ENCODE measurements at regions not wholly inside any gene's neighbourhood (a gene's known extent, or its start where the extent isn't known, plus 50 kb on each side); places are given as distances from the start of the nearest gene placed in this dataset.

DNA sequence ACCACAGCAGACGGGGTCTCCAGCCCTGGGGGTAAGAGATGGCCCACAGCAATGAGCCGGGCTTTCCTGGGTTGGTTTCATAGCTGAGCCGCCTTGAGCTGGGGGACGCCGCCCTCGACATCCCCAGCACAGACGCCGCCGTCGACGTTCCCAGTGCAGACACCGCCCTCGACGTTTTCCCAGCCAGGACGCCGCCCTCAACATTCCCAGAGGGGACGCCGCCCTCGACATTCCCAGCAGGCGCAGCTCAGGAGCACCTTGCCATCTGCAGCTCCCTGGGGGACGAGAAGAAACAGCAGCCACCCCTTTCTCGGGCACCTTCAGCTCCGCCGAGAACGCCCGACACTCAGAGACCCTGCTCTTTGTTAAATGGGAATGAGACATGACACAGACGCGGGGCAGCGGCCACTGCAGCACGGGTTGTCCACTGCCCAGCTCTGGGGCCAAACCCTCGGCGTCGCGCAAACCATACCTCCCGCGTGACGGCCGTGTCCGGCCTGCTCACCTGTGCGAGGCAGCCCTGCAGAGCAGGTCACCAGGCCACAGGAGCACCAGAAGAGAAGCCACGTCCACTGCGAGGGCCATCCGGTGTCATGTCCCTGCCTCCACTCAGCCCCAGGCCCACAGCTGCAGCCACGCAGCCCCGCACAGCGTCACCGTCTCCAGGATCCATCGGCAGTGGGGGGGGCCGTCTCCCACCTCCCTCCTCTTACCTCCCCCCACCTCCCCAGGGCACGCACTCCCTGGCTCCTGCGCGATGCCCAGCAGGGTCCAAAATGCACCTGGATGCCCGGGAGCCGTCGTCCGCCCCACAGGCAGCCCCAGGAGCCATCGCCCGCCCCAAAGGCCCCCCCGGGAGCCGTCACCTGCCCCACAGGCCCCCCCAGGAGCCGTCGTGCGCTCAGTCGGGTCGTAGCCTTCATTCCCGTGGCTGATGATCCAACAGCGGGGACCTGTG, 77.4 kb upstream of the GALNT9 start:
- DNase-seq: no peak

GRCh38 chr12:132405742-132406251, 76.4 kb upstream of the GALNT9 start:
- DNase-seq: no peak

DNA sequence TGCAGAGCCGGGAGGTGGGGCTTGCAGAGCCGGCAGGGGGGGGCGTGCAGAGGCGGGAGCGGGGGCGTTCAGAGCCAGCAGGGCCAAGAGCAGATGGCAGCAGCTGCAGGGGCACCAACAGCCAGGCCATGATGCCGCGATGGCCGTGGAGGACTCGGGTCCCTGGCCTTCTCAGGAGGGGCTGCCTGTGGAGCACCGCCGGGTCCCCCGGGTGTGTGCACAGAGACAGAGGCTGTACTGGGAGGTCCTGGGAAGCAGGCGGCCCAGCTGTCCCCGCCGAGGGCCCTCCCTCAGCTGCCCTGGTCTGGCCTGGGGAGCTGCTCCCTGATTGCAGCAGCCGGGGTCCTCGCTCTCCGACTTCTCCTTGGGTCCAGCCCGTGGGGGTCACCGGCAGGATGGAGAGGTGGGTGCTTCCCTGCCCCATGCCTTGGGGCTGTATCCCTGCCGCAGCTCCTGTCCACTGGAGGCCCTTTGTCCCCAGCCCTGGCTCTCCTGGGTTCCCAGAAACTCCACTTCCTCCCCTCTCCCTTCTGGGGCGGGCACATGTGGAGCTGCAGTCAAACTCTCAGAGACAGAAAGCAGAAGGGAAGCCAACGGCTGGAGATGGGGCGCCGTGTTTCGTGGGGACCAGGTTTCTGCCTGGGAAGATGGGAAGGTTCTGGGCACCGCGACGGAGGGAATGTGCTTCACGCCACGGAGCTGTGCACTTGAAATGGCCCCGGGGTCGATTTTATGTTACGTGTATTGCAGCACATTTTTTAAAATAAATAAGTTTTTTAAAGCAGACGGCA, 75.8 kb upstream of the GALNT9 start:
- no peak for DNase-seq

- DNase-seq: no peak
Observed at GRCh38 chr12:132404435-132404855, 75.1 kb upstream of the GALNT9 start.

- no peak for DNase-seq
Observed at GRCh38 chr12:132403636-132404434, 74.4 kb upstream of the GALNT9 start.

DNA sequence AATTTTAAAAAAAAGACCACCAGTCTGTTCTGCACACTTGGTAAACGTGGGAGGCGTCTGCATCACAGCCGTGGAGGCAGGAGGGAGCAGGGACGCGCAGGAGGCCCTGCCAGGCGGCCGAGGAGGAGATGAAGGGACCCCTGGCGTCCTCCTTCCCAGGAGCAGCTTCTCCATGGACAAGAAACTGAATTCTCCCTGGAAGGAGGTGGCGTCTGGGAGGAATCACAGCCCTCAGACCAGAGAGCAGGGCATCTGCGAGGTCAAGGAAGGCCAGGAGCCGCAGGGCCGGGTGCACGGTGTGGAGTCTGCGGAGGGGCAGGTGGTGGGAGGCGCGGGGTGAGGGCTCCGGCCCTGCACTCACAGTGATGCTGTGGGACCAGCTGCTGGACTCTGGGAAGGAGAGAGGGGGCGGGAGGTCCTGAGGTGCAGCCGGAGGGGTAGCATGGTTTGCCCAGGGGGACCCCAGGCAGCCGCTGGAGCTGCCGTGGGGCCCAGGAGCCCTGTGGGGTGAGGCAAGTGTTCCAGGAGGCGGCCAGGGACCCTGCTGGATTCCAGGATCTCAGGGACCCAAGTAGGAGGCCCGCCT, 73.5 kb upstream of the GALNT9 start:
- no peak for DNase-seq

DNA sequence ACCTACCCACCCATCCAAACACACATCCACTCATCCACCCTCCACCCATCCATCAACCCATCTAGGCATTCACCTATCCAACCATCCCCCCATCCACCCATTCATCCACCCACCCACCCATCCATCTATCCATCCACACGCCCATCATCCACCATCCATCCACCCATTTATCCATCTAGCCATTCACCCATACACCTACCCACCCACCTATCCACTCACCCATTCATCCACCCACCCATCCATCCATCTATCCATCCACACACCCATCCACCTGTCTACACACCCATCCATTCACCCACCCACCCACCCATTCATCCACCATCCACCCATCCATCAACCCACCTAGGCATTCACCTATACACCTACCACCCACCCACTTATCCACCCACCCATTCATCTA, 72.6 kb upstream of the GALNT9 start:
- no peak for DNase-seq

DNA sequence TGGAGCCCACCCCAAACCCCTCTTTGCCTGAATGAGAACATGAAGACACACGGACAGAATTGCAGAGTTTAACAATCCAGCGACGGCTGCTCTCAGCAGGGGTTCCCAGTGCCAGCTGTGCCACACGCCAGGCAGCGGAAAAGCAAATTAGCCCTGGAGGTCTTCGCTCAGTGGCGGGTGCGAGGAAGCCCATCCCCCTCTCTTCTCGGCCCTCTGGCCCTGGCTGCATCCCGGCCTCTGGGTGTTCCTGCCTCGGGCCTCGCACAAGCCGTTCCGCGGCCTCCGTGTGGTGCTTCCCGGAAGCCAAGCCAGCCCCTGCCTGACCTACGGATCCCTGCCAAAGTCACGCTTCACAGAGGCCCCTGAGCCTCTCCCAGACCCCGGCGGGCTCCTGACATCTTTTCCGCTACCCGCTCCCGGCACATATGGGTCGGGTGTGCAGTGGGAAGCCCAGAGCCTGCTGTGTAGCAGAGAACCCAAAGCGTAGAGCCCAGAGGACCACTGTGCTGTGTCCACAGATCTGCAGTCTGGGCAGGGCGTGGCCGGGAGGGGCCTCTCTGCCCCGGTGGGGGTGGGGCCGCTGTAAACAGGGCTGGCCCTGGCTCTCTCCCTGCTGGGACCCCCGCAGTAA, 70.7 kb upstream of the GALNT9 start:
- peak; percentile 12 for DNase-seq

DNA sequence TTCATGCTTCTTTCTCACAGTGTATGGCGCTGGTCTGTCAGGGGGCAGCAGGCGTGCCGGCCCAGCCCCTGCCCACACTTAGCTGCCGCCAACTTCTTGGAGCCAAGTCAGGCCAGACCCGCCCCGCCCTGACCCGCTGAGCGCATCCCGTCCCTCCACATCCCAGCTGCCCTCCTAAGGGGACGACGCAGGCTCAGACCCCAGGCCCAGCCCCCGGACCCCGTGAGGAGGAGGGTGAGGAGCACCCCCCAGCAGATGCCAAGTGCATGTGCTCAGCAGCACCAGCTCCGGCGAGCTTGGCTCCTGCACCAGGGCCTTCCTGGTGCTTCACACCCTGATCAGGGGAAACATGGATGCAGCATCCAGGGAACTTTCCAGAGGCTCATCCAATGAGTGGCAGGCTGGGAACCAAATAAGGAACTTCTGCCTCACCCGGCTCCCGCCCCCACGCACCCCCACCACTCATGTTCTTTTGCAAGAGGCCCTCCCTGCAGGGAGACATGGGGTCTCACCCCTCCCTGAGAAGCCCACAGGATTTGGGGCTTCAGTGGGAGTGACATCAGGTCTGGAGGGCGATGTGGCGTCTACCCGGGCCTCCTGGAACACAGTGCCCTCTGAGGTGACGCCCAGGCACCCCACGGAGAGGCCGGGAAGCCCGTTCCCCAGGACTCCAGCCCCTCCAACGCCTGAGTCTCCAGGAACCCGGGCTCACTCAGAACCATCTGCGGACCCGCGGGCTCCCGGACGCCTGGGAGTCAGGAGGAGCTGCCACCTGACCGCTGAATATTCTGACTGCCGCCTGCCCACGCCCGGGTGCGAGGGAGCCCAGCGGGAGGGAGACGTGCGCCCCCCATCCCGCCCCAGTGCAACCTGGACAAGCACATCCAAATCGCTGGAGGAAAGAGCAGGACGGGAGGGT, 70.0 kb upstream of the GALNT9 start:
- DNase-seq: no peak

GRCh38 chr12:132398386-132398991, 69.1 kb upstream of the GALNT9 start:
- DNase-seq: no peak

DNA sequence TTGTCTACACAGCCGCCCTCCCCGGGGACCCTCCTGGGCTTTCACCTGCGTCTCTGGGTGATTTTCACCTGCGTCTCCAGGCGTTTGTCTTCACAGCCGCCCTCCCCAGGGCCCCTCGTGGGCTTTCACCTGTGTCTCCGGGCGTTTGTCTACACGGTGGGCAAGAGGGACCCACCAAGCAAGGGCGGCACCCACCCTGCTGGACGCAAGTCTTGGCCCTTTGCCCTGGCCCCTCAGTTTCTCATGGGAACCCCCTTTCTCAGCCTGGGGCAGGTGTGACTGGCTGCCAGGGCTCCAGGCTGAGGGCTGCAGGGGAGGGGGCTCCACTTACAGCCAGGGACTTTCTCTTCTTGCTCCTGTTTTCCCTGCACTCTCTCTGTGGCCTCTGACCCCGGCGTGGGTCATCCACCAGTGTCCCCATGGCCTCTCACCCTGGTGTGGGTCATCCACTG, 68.6 kb upstream of the GALNT9 start:
- DNase-seq: no peak

DNA sequence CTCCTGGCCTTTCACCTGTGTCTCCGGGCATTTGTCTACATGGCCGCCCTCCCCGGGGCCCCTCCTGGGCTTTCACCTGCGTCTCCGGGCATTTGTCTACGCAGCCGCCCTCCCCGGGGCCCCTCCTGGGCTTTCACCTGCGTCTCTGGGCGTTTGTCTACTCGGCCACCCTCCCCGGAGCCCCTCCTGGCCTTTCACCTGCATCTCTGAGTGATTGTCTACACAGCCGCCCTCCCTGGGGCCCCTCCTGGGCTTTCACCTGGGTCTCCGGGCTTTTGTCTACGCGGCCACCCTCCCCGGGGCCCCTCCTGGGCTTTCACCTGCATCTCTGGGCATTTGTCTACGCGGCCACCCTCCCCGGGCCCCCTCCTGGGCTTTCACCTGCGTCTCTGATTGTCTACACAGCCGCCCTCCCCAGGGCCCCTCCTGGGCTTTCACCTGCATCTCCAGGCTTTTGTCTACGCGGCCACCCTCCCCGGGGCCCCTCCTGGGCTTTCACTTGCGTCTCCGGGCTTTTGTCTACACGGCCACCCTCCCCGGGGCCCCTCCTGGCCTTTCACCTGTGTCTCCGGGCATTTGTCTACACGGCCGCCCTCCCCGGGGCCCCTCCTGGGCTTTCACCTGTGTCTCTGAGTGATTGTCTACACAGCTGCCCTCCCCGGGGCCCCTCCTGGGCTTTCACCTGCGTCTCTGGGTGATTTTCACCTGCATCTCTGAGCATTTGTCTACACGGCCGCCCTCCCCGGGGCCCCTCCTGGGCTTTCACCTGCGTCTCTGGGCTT, 68.0 kb upstream of the GALNT9 start:
- DNase-seq: no peak

GRCh38 chr12:132396657-132397056, 67.3 kb upstream of the GALNT9 start:
- DNase-seq: no peak

GRCh38 chr12:132395908-132396305, 66.5 kb upstream of the GALNT9 start:
- DNase-seq: no peak

DNA sequence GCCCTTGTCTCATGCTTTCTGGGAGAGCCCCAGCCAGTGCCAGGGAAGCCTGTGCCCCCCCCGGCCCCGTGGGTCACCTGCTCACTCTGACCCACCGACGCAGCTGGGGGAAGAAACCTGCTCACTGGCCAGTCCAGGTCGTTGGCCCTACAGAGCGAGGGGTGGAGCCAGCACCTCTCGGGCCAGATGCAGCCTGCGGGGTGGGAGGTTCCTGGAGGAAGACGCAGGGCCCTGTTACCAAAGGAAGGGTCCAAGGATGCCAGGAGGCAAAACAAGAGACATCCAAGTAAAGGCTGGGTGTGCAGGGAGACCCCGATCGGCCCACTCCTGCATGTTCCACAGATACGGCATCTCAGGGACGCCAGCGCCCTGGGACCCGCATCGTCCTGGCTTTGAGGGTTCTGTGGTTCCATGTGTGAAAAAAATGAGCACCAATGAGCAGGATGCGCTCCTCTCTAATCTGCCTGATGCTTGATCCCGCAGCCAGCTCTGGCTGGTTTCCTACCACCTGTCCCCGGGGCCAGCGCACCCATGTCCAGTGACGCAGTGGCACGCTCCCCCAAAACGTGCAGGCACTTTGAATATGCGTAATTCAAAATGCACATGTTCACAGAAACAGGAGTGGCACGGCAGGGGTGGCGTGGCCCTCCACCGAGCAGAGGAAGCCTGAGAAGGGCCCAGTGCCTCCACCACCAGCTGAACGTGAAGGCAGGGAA, 66.0 kb upstream of the GALNT9 start:
- DNase-seq: no peak

- DNase-seq: no peak
Observed at GRCh38 chr12:132393991-132394949, 64.9 kb upstream of the GALNT9 start.

GRCh38 chr12:132393245-132393795, 63.9 kb upstream of the GALNT9 start:
- DNase-seq: no peak

All from NCI-H524 treated with DMSO at 0.1 percent for 48 hours (cell line).